BE2C (cell line): ENCODE measurements at regions not wholly inside any gene's neighbourhood (a gene's known extent, or its start where the extent isn't known, plus 50 kb on each side); places are given as distances from the start of the nearest gene placed in this dataset.
A peak's percentile ranks its signal among the peaks of the same experiment; 100 is the strongest.

Experiments
- DNase-seq: peaks from one replicate; pipeline ENCODE4 v3.0.0-alpha.2; 2020
- H3K27me3 ChIP-seq: fragments of 250-450 bp; sonication (Bioruptor Pico); 2 replicates; pipeline ENCODE4 v1.5.1; 2020; ENCODE audit warnings: mild to moderate bottlenecking
- H3K36me3 ChIP-seq: fragments of 250-450 bp; sonication (Bioruptor Pico); 2 replicates; pipeline ENCODE4 v1.5.1; 2020; ENCODE audit warnings: mild to moderate bottlenecking
- H3K4me1 ChIP-seq: fragments of 250-450 bp; sonication (Bioruptor Pico); 2 replicates; pipeline ENCODE4 v1.5.1; 2020
- H3K4me3 ChIP-seq: 2 replicates; pipeline ENCODE4 v1.5.1; 2011; ENCODE audit warnings: low read depth, low read length
- H3K9me3 ChIP-seq: fragments of 250-450 bp; sonication (Bioruptor Pico); 2 replicates; pipeline ENCODE4 v1.5.1; 2020
- TF ChIP-seq, protein P1 (sequence below): IDR thresholded peaks from 2 replicates; pipeline ENCODE4 v1.5.1; 2012; ENCODE audit warnings: mild to moderate bottlenecking, low read depth, low read length

DNA sequence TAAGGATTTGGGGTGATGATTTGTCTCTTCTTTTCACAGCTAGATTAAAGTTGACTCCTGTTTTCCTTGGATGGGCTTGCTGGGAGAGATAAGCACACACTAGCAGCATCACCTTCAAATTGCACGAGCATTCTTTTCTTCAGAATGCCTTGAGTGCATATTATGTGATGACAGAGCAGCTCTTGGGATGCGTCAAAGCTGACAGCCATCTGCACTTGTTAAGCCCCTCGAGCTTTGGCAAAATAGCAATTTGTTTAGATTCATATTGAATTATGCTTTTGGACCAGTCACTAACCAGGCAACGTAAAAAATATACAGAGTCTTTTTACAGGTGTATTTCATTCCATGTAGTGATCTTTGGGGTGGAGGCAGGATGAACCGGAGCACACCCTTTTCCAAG, 407.0 kb downstream of the FUT8 start:
- Histone ChIP-seq H3K4me1 (no peaks in the 10 kb centered on the region), H3K4me3 (no peak overlapping the region), H3K27me3 (no peaks in the 10 kb centered on the region), H3K36me3 (no peaks in the 10 kb centered on the region), H3K9me3 (peaks cover 2% of the 10 kb centered on the region; the same call in 1 of the 2 replicates)
- TF ChIP-seq, protein P1, sequence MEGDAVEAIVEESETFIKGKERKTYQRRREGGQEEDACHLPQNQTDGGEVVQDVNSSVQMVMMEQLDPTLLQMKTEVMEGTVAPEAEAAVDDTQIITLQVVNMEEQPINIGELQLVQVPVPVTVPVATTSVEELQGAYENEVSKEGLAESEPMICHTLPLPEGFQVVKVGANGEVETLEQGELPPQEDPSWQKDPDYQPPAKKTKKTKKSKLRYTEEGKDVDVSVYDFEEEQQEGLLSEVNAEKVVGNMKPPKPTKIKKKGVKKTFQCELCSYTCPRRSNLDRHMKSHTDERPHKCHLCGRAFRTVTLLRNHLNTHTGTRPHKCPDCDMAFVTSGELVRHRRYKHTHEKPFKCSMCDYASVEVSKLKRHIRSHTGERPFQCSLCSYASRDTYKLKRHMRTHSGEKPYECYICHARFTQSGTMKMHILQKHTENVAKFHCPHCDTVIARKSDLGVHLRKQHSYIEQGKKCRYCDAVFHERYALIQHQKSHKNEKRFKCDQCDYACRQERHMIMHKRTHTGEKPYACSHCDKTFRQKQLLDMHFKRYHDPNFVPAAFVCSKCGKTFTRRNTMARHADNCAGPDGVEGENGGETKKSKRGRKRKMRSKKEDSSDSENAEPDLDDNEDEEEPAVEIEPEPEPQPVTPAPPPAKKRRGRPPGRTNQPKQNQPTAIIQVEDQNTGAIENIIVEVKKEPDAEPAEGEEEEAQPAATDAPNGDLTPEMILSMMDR, result no peak
- DNase-seq, result no peak

- H3K4me3 ChIP-seq, result no peak overlapping the region
- peaks cover 7% of the 10 kb centered on the region for H3K27me3 ChIP-seq
- TF ChIP-seq, protein P1, result no peak
- DNase-seq, result no peak
- no peaks in the 10 kb centered on the region for H3K4me1 ChIP-seq
- H3K9me3 ChIP-seq, result peaks cover 2% of the 10 kb centered on the region; the same call in 1 of the 2 replicates
- no peaks in the 10 kb centered on the region for H3K36me3 ChIP-seq
These were observed 408.8 kb downstream of the FUT8 start for GRCh38 chr14:65821224-65821753.

GRCh38 chr14:65824285-65824977, 411.9 kb downstream of the FUT8 start:
- H3K4me3 ChIP-seq, result no peak overlapping the region
- peaks cover 26% of the 10 kb centered on the region for H3K27me3 ChIP-seq
- no peaks in the 10 kb centered on the region for H3K9me3 ChIP-seq
- TF ChIP-seq, protein P1, result peak; percentile 97
- H3K4me1 ChIP-seq, result no peaks in the 10 kb centered on the region
- peak; percentile 52 for DNase-seq
- no peaks in the 10 kb centered on the region for H3K36me3 ChIP-seq

- DNase-seq, result no peak
- Histone ChIP-seq H3K36me3 (no peaks in the 10 kb centered on the region), H3K4me3 (no peak overlapping the region), H3K27me3 (peaks cover 26% of the 10 kb centered on the region), H3K9me3 (no peaks in the 10 kb centered on the region), H3K4me1 (no peaks in the 10 kb centered on the region)
- TF ChIP-seq, protein P1, result no peak
These were observed 412.4 kb downstream of the FUT8 start for GRCh38 chr14:65824978-65825299.

- Histone ChIP-seq H3K4me1 (no peaks in the 10 kb centered on the region), H3K9me3 (no peaks in the 10 kb centered on the region), H3K36me3 (no peaks in the 10 kb centered on the region), H3K4me3 (no peak overlapping the region), H3K27me3 (peaks cover 26% of the 10 kb centered on the region)
- DNase-seq, result no peak
- TF ChIP-seq, protein P1, result no peak
These were observed 414.4 kb downstream of the FUT8 start for GRCh38 chr14:65826946-65827345.

DNA sequence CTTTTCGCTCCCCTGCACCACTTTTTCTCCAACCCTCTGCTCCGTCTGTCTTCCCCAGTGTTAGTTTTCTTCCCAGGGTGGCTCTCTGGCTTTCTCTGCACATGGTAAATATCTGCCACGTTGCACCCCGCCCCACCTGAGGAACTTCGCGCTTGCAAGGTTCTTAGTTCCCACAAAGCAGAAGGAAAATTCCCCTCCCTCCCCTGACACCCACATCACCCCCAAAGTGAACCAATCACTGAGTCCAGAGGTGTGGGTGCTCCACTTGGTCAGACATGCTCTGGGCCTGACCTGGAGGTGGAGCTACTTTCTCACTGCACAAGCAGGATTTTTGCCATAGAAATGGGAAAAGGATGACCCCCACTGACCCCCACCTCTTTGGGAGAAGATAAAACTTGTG, 415.0 kb downstream of the FUT8 start:
- TF ChIP-seq, protein P1, result no peak
- no peak for DNase-seq
- no peak overlapping the region for H3K4me3 ChIP-seq
- H3K36me3 ChIP-seq, result no peaks in the 10 kb centered on the region
- no peaks in the 10 kb centered on the region for H3K4me1 ChIP-seq
- H3K9me3 ChIP-seq, result no peaks in the 10 kb centered on the region
- H3K27me3 ChIP-seq, result peaks cover 26% of the 10 kb centered on the region
